ENCODE measurements at regions not wholly inside any gene's neighbourhood (a gene's known extent, or its start where the extent isn't known, plus 50 kb on each side); places are given as distances from the start of the nearest gene placed in this dataset.

DNA sequence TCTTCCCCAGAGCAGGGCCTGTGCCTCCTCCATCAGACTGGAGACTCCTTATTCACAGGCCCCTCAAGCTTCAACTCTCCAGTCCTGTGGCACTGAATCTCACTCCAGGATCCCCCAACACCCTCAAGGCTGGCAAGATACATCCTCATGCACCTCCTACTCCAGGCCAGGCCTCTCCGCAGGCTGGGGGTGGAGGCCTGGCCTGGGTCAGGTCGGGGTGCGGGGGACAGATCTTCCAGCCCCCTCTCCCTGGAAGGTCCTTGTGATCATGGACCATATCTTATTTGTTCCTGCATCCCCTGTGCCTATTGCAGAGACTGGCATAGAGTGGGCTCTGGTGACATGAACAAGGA, 147.3 kb downstream of the SMAD6 start:
- ATAC-seq, result no peak
- no peak overlapping the region for H2AFZ ChIP-seq (ENCODE audit: low read depth, low read length)
- 89% methylated on average over 3 of the region's 3 CpGs for WGBS (ENCODE audit: insufficient coverage, low coverage, missing lambda C conversion rate)
- peaks cover 24 to 36% of the 10 kb centered on the region in 2 experiments; a peak in 4 of 5 replicates for H3K4me1 ChIP-seq (replicated peaks in 1 of 2; ENCODE audit: control insufficient read depth in 2 of 2, insufficient read depth in 2 of 2, low read length in 2 of 2)
- no peaks in the 10 kb centered on the region for H3K9me3 ChIP-seq (replicated peaks; ENCODE audit: control insufficient read depth, insufficient read depth, low read depth, low read length)
- FAIRE-seq, result no peak
- no peak overlapping the region for H3K9ac ChIP-seq (ENCODE audit: insufficient read depth in 1 of 2, low read depth in 2 of 2, low read length in 2 of 2)
- TF ChIP-seq HLTF (IDR thresholded peaks at IDR 0.05) (no peak), ZFP36 (IDR thresholded peaks at IDR 0.05; ENCODE audit: low read depth, low read length, partially characterized antibody) (peak; percentile 9)
- H3K27ac ChIP-seq (ENCODE audit: extremely low read depth, low read depth, low read length), result no peak overlapping the region
- BruUV-seq (replicated peaks), result no TSS peak
- intact Hi-C loops (cut with micrococcal nuclease) (no loop called here), in situ Hi-C loops (cut with MboI) (no loop called here)
- no peaks in the 10 kb centered on the region for H3K27me3 ChIP-seq (ENCODE audit: control insufficient read depth in 2 of 2, insufficient read depth in 2 of 2, low read length in 2 of 2)
- no peaks in the 10 kb centered on the region for H3K79me2 ChIP-seq (ENCODE audit: control insufficient read depth, insufficient read depth, low read length)
- POLR2A ChIA-PET, result interaction anchor here (1.4 kb wide), 2 partner anchors 11 to 352 kb away, joined by 3 to 7 read pairs; no protein-coding TSS in a partner anchor
- no peaks in the 10 kb centered on the region for H3K9me1 ChIP-seq (ENCODE audit: control insufficient read depth, insufficient read depth, low read length)
- CTCF ChIA-PET (ENCODE audit: low intra/inter-chr PET ratio), result interaction anchor here (6.1 kb wide), 1 partner anchor 74 kb away, joined by 37 read pairs; no protein-coding TSS in a partner anchor
- H3K4me3 ChIP-seq, result no peak overlapping the region
- DNase-seq (ENCODE audit: extremely low read depth in 1 of 4, low spot score in 3 of 4), result no peak
- no peaks in the 10 kb centered on the region for H3K36me3 ChIP-seq (ENCODE audit: control insufficient read depth, insufficient read depth, low read length)
- H4K20me1 ChIP-seq (replicated peaks; ENCODE audit: control insufficient read depth, insufficient read depth, low read length), result 0 out of 2 replicates have a peak, but pooled peaks cover under 1% of the 10 kb centered on the region
- H3K4me2 ChIP-seq (ENCODE audit: insufficient read depth, low read length), result no peak overlapping the region

DNA sequence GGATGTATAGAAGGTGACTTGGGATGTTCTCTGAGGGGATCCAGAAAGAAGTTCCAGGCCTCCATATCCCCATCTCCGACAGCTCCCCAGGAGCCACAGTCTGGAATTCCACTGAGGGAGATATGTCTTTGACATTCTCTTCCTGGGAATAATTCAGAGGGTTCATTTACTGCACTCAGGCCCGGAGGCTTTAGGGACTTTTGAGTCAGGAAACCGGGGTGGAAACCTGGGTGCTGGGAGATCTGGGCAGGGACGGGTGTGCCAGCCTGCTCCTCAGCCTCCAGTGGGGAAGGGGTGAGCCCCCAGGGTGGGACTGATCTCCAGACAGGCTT, 147.7 kb downstream of the SMAD6 start:
- H2AFZ ChIP-seq (ENCODE audit: low read depth, low read length), result 0 out of 2 replicates have a peak overlapping the region, but pooled peaks have one; percentile 62
- no peaks in the 10 kb centered on the region for H3K9me3 ChIP-seq (replicated peaks; ENCODE audit: control insufficient read depth, insufficient read depth, low read depth, low read length)
- H3K27me3 ChIP-seq (ENCODE audit: control insufficient read depth in 2 of 2, insufficient read depth in 2 of 2, low read length in 2 of 2), result no peaks in the 10 kb centered on the region
- H3K9me1 ChIP-seq (ENCODE audit: control insufficient read depth, insufficient read depth, low read length), result no peaks in the 10 kb centered on the region
- no peak overlapping the region for H3K4me3 ChIP-seq
- 38% methylated on average over 4 of the region's 4 CpGs for WGBS (ENCODE audit: insufficient coverage, low coverage, missing lambda C conversion rate)
- H3K36me3 ChIP-seq (ENCODE audit: control insufficient read depth, insufficient read depth, low read length), result no peaks in the 10 kb centered on the region
- no peaks in the 10 kb centered on the region for H3K79me2 ChIP-seq (ENCODE audit: control insufficient read depth, insufficient read depth, low read length)
- H3K27ac ChIP-seq (ENCODE audit: extremely low read depth, low read depth, low read length), result no peak overlapping the region
- BruUV-seq (replicated peaks), result no TSS peak
- intact Hi-C loops (cut with micrococcal nuclease), result loop anchor here (2.0 to 10.0 kb wide), 7 partner anchors 47 to 355 kb away; partner anchors contain the start of gene SNAPC5
- H3K4me1 ChIP-seq (replicated peaks in 1 of 2; ENCODE audit: control insufficient read depth in 2 of 2, insufficient read depth in 2 of 2, low read length in 2 of 2), result peaks cover 24 to 39% of the 10 kb centered on the region in 2 experiments; a peak in 4 of 5 replicates
- H3K4me2 ChIP-seq (ENCODE audit: insufficient read depth, low read length), result peak overlapping the region; percentile 49; the same call in 1 of the 2 replicates
- H3K9ac ChIP-seq (ENCODE audit: insufficient read depth in 1 of 2, low read depth in 2 of 2, low read length in 2 of 2), result peak overlapping the region; percentile 11 to 79; a peak in 3 of 4 replicates
- POLR2A ChIA-PET, result interaction anchor here (0.7 to 1.4 kb wide), 4 partner anchors 14 to 353 kb away, joined by 3 to 6 read pairs (median 3); no protein-coding TSS in a partner anchor
- DNase-seq (ENCODE audit: extremely low read depth in 1 of 4, low spot score in 3 of 4), result no peak
- no peaks in the 10 kb centered on the region for H4K20me1 ChIP-seq (replicated peaks; ENCODE audit: control insufficient read depth, insufficient read depth, low read length)
- no peak for FAIRE-seq
- no peak for ATAC-seq
- CTCF ChIA-PET (ENCODE audit: low intra/inter-chr PET ratio), result interaction anchor here (6.1 kb wide), 1 partner anchor 75 kb away, joined by 37 read pairs; no protein-coding TSS in a partner anchor
- in situ Hi-C loops (cut with MboI), result loop anchor here (10.0 kb wide), 1 partner anchor 255 kb away; no protein-coding TSS in a partner anchor
- TF ChIP-seq, protein P1, sequence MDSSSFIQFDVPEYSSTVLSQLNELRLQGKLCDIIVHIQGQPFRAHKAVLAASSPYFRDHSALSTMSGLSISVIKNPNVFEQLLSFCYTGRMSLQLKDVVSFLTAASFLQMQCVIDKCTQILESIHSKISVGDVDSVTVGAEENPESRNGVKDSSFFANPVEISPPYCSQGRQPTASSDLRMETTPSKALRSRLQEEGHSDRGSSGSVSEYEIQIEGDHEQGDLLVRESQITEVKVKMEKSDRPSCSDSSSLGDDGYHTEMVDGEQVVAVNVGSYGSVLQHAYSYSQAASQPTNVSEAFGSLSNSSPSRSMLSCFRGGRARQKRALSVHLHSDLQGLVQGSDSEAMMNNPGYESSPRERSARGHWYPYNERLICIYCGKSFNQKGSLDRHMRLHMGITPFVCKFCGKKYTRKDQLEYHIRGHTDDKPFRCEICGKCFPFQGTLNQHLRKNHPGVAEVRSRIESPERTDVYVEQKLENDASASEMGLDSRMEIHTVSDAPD (CRISPR knock-in tag; IDR thresholded peaks at IDR 0.05), result no peak
- TF ChIP-seq TARDBP (IDR thresholded peaks at IDR 0.05), result no peak
- no peak for TF ChIP-seq ZEB2 (IDR thresholded peaks at IDR 0.05)
- no peak for TF ChIP-seq HIVEP1 (CRISPR knock-in tag; IDR thresholded peaks at IDR 0.05)
- TF ChIP-seq, protein P2, sequence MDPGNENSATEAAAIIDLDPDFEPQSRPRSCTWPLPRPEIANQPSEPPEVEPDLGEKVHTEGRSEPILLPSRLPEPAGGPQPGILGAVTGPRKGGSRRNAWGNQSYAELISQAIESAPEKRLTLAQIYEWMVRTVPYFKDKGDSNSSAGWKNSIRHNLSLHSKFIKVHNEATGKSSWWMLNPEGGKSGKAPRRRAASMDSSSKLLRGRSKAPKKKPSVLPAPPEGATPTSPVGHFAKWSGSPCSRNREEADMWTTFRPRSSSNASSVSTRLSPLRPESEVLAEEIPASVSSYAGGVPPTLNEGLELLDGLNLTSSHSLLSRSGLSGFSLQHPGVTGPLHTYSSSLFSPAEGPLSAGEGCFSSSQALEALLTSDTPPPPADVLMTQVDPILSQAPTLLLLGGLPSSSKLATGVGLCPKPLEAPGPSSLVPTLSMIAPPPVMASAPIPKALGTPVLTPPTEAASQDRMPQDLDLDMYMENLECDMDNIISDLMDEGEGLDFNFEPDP (CRISPR knock-in tag; IDR thresholded peaks at IDR 0.05), result no peak
- TF ChIP-seq, protein P3, sequence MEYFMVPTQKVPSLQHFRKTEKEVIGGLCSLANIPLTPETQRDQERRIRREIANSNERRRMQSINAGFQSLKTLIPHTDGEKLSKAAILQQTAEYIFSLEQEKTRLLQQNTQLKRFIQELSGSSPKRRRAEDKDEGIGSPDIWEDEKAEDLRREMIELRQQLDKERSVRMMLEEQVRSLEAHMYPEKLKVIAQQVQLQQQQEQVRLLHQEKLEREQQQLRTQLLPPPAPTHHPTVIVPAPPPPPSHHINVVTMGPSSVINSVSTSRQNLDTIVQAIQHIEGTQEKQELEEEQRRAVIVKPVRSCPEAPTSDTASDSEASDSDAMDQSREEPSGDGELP (CRISPR knock-in tag; IDR thresholded peaks at IDR 0.05; ENCODE audit: borderline replicate concordance), result no peak
- no peak for TF ChIP-seq ZKSCAN1 (IDR thresholded peaks at IDR 0.05; ENCODE audit: low read depth, low read length)
- TF ChIP-seq ELF2 (CRISPR knock-in tag; IDR thresholded peaks at IDR 0.05), result no peak
- TF ChIP-seq BRF1 (IDR thresholded peaks at IDR 0.05; ENCODE audit: borderline replicate concordance, extremely low read depth, insufficient read length), result no peak
